ENCODE measurements at regions not wholly inside any gene's neighbourhood (a gene's known extent, or its start where the extent isn't known, plus 50 kb on each side); places are given as distances from the start of the nearest gene placed in this dataset.
A peak's percentile ranks its signal among the peaks of the same experiment; 100 is the strongest.
"Not testable (repeated sequence)": the region's sequence is repeated elsewhere in the genome, so short reads cannot be mapped to it uniquely, and the experiment has no call there.

- intact Hi-C loops (cut with micrococcal nuclease) = no loop called here
- DNase-seq (no peak), ATAC-seq (no peak)
Observed at GRCh38 chr10:114708084-114708483, 50.0 kb upstream of the ABLIM1 start.

GRCh38 chr10:114708717-114709335 is 50.8 kb upstream of the ABLIM1 start:
- intact Hi-C loops (cut with micrococcal nuclease) = no loop called here
- no peak for DNase-seq
- ATAC-seq = no peak

- ATAC-seq = no peak
Observed at GRCh38 chr10:114709984-114710383, 51.9 kb upstream of the ABLIM1 start.

GRCh38 chr10:114711176-114711868 is 53.2 kb upstream of the ABLIM1 start:
- intact Hi-C loops (cut with micrococcal nuclease) = loop anchor here (10.0 kb wide), 1 partner anchor 53 kb away; no protein-coding TSS in a partner anchor
- no peak for ATAC-seq
- DNase-seq = no peak

More at GRCh38 chr10:114709984-114710383, 51.9 kb upstream of the ABLIM1 start:
- intact Hi-C loops (cut with micrococcal nuclease) = loop anchor here (10.0 kb wide), 1 partner anchor 55 kb away; no protein-coding TSS in a partner anchor
- no peak for DNase-seq

- ATAC-seq = no peak
- no peak for DNase-seq
- intact Hi-C loops (cut with micrococcal nuclease) = loop anchor here (10.0 kb wide), 1 partner anchor 53 kb away; no protein-coding TSS in a partner anchor
Observed at GRCh38 chr10:114711869-114712250, 53.8 kb upstream of the ABLIM1 start.

- ATAC-seq (peak; percentile 7), DNase-seq (no peak)
- intact Hi-C loops (cut with micrococcal nuclease) = loop anchor here (10.0 kb wide), 1 partner anchor 51 kb away; no protein-coding TSS in a partner anchor
Observed at GRCh38 chr10:114713525-114714090, 55.5 kb upstream of the ABLIM1 start.

GRCh38 chr10:114714281-114714741 is 56.2 kb upstream of the ABLIM1 start:
- intact Hi-C loops (cut with micrococcal nuclease) = loop anchor here (10.0 kb wide), 1 partner anchor 50 kb away; no protein-coding TSS in a partner anchor
- peak; percentile 47 for DNase-seq
- ATAC-seq = peak; percentile 85

GRCh38 chr10:114715171-114715670 is 57.1 kb upstream of the ABLIM1 start:
- peak; percentile 7 for ATAC-seq
- no peak for DNase-seq
- intact Hi-C loops (cut with micrococcal nuclease) = loop anchor here (10.0 kb wide), 1 partner anchor 50 kb away; no protein-coding TSS in a partner anchor

GRCh38 chr10:114716811-114717404 is 58.8 kb upstream of the ABLIM1 start:
- intact Hi-C loops (cut with micrococcal nuclease) = loop anchor here (10.0 kb wide), 1 partner anchor 48 kb away; no protein-coding TSS in a partner anchor
- DNase-seq = no peak
- no peak for ATAC-seq

- not testable (repeated sequence) for ATAC-seq, DNase-seq
- intact Hi-C loops (cut with micrococcal nuclease) = loop anchor here (10.0 kb wide), 1 partner anchor 47 kb away; no protein-coding TSS in a partner anchor
Observed at GRCh38 chr10:114717881-114718280, 59.8 kb upstream of the ABLIM1 start.

- intact Hi-C loops (cut with micrococcal nuclease) = loop anchor here (10.0 kb wide), 1 partner anchor 46 kb away; no protein-coding TSS in a partner anchor
- DNase-seq = no peak
- ATAC-seq = no peak
Observed at GRCh38 chr10:114718374-114718773, 60.3 kb upstream of the ABLIM1 start.

GRCh38 chr10:114719311-114719710 is 61.2 kb upstream of the ABLIM1 start:
- ATAC-seq (peak; percentile 77), DNase-seq (no peak)
- intact Hi-C loops (cut with micrococcal nuclease) = loop anchor here (10.0 kb wide), 1 partner anchor 45 kb away; no protein-coding TSS in a partner anchor

GRCh38 chr10:114720023-114720422 is 61.9 kb upstream of the ABLIM1 start:
- ATAC-seq; intact Hi-C loops (cut with micrococcal nuclease); DNase-seq: not testable (repeated sequence)

GRCh38 chr10:114720685-114721278 is 62.7 kb upstream of the ABLIM1 start:
- DNase-seq (no peak), ATAC-seq (peak; percentile 76)
- intact Hi-C loops (cut with micrococcal nuclease) = no loop called here

GRCh38 chr10:114722136-114722535 is 64.1 kb upstream of the ABLIM1 start:
- ATAC-seq; DNase-seq; intact Hi-C loops (cut with micrococcal nuclease): not testable (repeated sequence)

GRCh38 chr10:114723361-114723760 is 65.3 kb upstream of the ABLIM1 start:
- DNase-seq = no peak
- no peak for ATAC-seq
- intact Hi-C loops (cut with micrococcal nuclease) = no loop called here

- ATAC-seq (no peak), DNase-seq (no peak)
- intact Hi-C loops (cut with micrococcal nuclease) = no loop called here
Observed at GRCh38 chr10:114723991-114724715, 66.1 kb upstream of the ABLIM1 start.

GRCh38 chr10:114724716-114725106 is 66.6 kb upstream of the ABLIM1 start:
- intact Hi-C loops (cut with micrococcal nuclease) = no loop called here
- DNase-seq (no peak), ATAC-seq (no peak)

Data from left ventricle myocardium superior (tissue), 1 donor.